ENCODE measurements at regions not wholly inside any gene's neighbourhood (a gene's known extent, or its start where the extent isn't known, plus 50 kb on each side); places are given as distances from the start of the nearest gene placed in this dataset.

GRCh38 chrX:96170626-96171025, 514.0 kb upstream of the DIAPH2 start:
- ChIA-PET CTCF (ENCODE audit: low intra/inter-chr PET ratio, low total read pairs) (no interaction called here), POLR2A (no interaction called here)
- FAIRE-seq (no peak), ATAC-seq (no peak), DNase-seq (ENCODE audit: low spot score) (no peak)
- BruUV-seq (replicated peaks), result no TSS peak
- no peaks in the 10 kb centered on the region for H3K4me1 ChIP-seq (ENCODE audit: insufficient read depth, low read length)
- H2AFZ ChIP-seq (ENCODE audit: low read length), result no peak overlapping the region
- in situ Hi-C loops (cut with HindIII; ENCODE audit: extremely low pct_ligation_motif_present, low pct_unique_long_range_greater_than_20kb) (no loop called here), intact Hi-C loops (cut with micrococcal nuclease; ENCODE audit: unreplicated experiment) (no loop called here)
- H3K27ac ChIP-seq (ENCODE audit: extremely low read length, insufficient read depth, low read length), result no peak overlapping the region
- no peaks in the 10 kb centered on the region for H3K36me3 ChIP-seq (replicated peaks in 1 of 2; ENCODE audit: control insufficient read depth in 1 of 2, insufficient read depth in 2 of 2, low read length in 2 of 2)
- H3K4me3 ChIP-seq (replicated peaks in 1 of 3; ENCODE audit: insufficient read depth in 1 of 3, low read depth in 2 of 3, low read length in 3 of 3), result no peak overlapping the region
- H3K79me2 ChIP-seq (ENCODE audit: insufficient read depth, low read length), result no peaks in the 10 kb centered on the region
- no peak overlapping the region for H3K4me2 ChIP-seq (ENCODE audit: low read depth, low read length)
- H4K20me1 ChIP-seq (ENCODE audit: insufficient read depth, low read length), result no peaks in the 10 kb centered on the region
- WGBS (ENCODE audit: low lambda C conversion rate), result 0% methylated on average over 1 of the region's 1 CpG
- H3K9ac ChIP-seq (ENCODE audit: insufficient read depth, low read depth, low read length), result no peak overlapping the region
- H3K27me3 ChIP-seq (ENCODE audit: control insufficient read depth in 1 of 2, insufficient read depth in 2 of 2, low read length in 2 of 2), result no peaks in the 10 kb centered on the region
- H3K9me3 ChIP-seq (ENCODE audit: low read length), result no peaks in the 10 kb centered on the region
- TF ChIP-seq NFAT5 (CRISPR knock-in tag; IDR thresholded peaks at IDR 0.05), result no peak
- no peak for TF ChIP-seq ZC3H4 (CRISPR knock-in tag; IDR thresholded peaks at IDR 0.05; ENCODE audit: borderline replicate concordance)
- TF ChIP-seq ZNF878 (CRISPR knock-in tag; IDR thresholded peaks at IDR 0.05), result no peak
- TF ChIP-seq MAFF (IDR thresholded peaks at IDR 0.05; ENCODE audit: low read depth, low read length), result no peak
- TF ChIP-seq SNRNP70 (IDR thresholded peaks at IDR 0.05; ENCODE audit: low read depth, low read length), result no peak
- TF ChIP-seq GMEB1 (CRISPR knock-in tag; IDR thresholded peaks at IDR 0.05; ENCODE audit: borderline replicate concordance), result no peak
- no peak for TF ChIP-seq TAF1 (CRISPR knock-in tag; IDR thresholded peaks at IDR 0.05)
- no peak for TF ChIP-seq ATF7 (IDR thresholded peaks at IDR 0.05)
- TF ChIP-seq ATF7 (CRISPR knock-in tag; IDR thresholded peaks at IDR 0.05), result no peak
- no peak for TF ChIP-seq SP1 (IDR thresholded peaks at IDR 0.05)
- TF ChIP-seq SP1 (CRISPR knock-in tag; IDR thresholded peaks at IDR 0.05), result no peak
- TF ChIP-seq TRIM22 (IDR thresholded peaks at IDR 0.05), result no peak
- no peak for TF ChIP-seq MZF1 (CRISPR knock-in tag; IDR thresholded peaks at IDR 0.05; ENCODE audit: borderline replicate concordance)
- no peak for TF ChIP-seq NR2F6 (IDR thresholded peaks at IDR 0.05)
- TF ChIP-seq NR2F6 (CRISPR knock-in tag; IDR thresholded peaks at IDR 0.05), result no peak
- TF ChIP-seq SNAPC5 (CRISPR knock-in tag; IDR thresholded peaks at IDR 0.05; ENCODE audit: borderline replicate concordance), result no peak
- TF ChIP-seq TBL1XR1 (IDR thresholded peaks at IDR 0.05; ENCODE audit: borderline replicate concordance, low read length, partially characterized antibody), result no peak
- TF ChIP-seq ZEB1 (IDR thresholded peaks at IDR 0.05; ENCODE audit: insufficient replicate concordance, low read depth), result no peak

Measured in HepG2 (cell line).